GM10248 (cell line): ENCODE measurements at regions not wholly inside any gene's neighbourhood (a gene's known extent, or its start where the extent isn't known, plus 50 kb on each side); places are given as distances from the start of the nearest gene placed in this dataset.

ENCODE experiments used
- CTCF ChIA-PET: fragments of 300-600 bp; sonication (Branson Sonifier 250); formaldehyde crosslinking; extraction: SDS; loops from one replicate; lab custom pipeline; 2021; ENCODE audit warnings: antibody characterized with exemption; lab: Yijun Ruan, JAX
- POLR2A ChIA-PET: fragments of 350-650 bp; sonication (Branson Sonifier 250); formaldehyde crosslinking; extraction: SDS; loops from one replicate; lab custom pipeline; 2020; ENCODE audit warnings: antibody characterized with exemption; lab: Yijun Ruan, JAX
- DNase-seq: peaks from one replicate; pipeline ENCODE4 v3.0.0; 2012; ENCODE audit errors: extremely low spot score
- TF ChIP-seq, protein P1 (sequence below): IDR thresholded peaks from 2 replicates; pipeline ENCODE4 v1.5.1; 2012; ENCODE audit warnings: mild to moderate bottlenecking, low read depth; ENCODE audit errors: extremely low read depth, missing control alignments, control extremely low read depth

DNA sequence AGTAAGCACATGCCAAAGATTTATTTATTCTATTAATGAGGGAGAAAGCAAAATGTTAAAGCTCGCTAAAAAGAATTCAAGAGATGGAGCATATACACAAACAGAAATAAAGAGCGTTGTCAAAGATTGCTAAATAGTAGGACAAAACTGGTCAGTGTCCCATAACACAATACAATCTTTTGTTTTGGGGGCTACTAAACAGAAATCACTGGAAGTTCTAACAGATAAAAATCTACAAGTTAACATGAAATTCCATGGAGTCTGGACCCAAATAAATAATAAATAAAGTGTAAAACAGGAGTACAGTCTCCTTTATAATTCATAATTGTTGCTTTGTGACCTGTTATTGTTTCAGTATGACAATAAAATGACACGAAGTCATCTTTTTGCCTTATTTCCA is 115.2 kb upstream of the CNTNAP4 start:
- no peak for DNase-seq
- TF ChIP-seq, protein P1, sequence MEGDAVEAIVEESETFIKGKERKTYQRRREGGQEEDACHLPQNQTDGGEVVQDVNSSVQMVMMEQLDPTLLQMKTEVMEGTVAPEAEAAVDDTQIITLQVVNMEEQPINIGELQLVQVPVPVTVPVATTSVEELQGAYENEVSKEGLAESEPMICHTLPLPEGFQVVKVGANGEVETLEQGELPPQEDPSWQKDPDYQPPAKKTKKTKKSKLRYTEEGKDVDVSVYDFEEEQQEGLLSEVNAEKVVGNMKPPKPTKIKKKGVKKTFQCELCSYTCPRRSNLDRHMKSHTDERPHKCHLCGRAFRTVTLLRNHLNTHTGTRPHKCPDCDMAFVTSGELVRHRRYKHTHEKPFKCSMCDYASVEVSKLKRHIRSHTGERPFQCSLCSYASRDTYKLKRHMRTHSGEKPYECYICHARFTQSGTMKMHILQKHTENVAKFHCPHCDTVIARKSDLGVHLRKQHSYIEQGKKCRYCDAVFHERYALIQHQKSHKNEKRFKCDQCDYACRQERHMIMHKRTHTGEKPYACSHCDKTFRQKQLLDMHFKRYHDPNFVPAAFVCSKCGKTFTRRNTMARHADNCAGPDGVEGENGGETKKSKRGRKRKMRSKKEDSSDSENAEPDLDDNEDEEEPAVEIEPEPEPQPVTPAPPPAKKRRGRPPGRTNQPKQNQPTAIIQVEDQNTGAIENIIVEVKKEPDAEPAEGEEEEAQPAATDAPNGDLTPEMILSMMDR, result no peak
- CTCF ChIA-PET, result no interaction called here
- POLR2A ChIA-PET, result no interaction called here

DNA sequence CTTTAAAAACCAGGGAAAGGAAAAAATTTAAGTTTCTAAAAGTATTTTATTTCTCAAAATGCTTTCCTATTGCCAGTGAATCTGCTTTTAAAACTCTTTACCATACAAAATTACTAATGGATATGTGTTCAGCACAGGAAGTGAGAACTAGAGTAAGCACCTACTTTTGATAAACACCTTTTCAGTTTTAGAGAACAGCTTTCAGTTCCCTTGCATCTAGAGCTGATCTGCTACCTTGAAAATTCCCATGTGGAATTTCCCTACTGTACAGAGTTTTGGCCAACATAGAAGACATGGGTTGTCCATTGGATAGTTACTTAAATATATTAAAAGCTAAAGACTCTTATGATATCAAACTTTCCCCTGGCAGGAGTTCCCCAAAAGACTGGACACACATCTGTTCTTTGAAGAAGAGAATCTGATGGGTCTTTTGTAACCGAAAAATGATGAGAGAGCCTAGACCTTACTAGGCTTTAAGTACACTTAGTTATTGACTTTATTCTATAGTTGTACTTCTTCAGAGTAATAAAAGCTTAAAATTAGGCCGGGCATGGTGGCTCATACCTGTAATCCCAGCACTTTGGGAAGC is 112.1 kb upstream of the CNTNAP4 start:
- CTCF ChIA-PET, result interaction anchor here (1.4 kb wide), 1 partner anchor 7 kb away, joined by 4 read pairs; no protein-coding TSS in a partner anchor
- POLR2A ChIA-PET, result no interaction called here
- TF ChIP-seq, protein P1, result no peak
- no peak for DNase-seq

DNA sequence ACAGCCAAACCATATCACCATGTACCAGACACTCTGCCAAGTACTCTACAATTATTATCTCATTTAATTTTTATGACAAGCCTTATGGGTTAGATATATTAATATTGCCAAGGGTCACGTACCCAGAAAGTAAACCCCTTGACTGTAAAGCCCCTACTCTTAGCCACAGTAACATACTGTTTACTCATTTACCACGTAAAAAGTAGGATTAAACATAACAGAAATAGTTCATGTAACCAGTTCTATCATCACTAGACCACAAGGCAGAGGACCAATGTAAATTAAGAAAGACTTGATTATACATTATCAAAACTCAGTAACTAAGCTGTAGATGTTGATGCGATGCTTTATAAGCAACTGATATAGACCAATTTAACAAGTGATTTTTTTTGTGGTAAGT is 101.5 kb upstream of the CNTNAP4 start:
- CTCF ChIA-PET, result no interaction called here

DNA sequence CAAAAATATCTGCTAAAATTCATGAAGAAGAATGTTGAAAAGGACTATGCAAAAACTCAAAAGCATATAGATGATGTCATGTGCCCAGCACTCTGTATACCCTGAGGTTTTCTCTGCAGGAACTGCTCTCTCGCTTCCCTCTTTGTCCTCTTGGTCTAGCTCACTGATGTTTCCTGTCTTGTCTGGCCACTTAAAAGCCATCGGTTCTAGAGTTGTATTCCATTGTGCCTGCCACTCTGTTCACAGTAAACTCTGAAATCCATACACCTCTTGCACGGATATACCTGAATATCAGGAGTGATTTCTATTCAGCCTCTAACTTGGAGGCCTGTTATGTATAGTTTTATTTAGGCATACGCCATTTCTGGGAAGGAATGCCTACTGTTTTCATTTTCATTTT is 101.0 kb upstream of the CNTNAP4 start:
- peak; percentile 15 for DNase-seq
- TF ChIP-seq, protein P1, result no peak
- CTCF ChIA-PET, result no interaction called here
- POLR2A ChIA-PET, result no interaction called here

More for the DNA sequence above, 101.5 kb upstream of the CNTNAP4 start:
- POLR2A ChIA-PET, result no interaction called here
- DNase-seq, result no peak
- TF ChIP-seq, protein P1, result no peak

DNA sequence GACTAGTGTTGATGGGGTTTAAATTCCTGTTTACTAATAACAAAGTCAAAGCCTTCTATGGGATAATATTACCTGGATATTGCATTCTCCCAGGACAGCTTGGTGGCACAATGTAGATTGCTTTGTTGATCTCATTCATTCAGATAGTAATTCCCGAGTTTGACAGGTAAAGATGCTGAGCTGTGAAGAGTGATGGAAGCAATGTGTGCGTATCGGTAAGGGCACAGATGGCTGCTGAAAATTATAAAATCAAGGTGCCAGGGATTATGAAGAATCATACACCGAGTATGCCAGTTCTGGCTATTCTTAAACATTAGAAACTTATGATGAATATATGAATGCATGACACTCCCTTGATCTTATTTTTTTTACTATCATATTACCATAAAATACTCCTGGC is 100.6 kb upstream of the CNTNAP4 start:
- POLR2A ChIA-PET, result no interaction called here

DNA sequence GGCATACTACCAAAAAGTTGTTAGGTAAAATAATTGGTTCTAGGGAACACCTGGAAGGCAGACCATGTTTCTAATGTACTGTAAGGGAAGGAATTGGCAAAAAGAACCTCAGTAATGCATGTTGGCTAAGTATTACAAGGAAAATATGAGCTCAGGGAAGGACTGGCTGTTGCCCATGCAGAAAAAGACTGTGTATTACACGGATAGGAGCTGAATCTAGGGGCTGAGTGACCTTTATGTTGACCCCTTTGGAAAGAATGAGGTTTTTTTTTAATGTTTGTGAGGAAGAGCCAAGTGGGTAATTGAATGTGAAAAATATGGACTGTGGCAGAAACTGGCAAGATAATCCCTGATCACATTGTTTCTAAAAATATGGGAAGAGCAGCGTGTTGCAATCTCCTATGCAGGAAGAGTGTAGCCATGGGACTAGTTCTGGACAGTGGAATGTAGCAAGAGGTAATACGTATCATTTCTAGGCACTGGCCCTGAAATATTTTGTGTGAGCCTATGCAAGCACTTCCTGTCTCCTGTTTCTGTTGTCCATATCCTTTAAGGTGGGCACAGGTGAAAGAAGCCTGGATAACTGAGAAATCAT is 95.1 kb upstream of the CNTNAP4 start:
- ChIA-PET POLR2A (no interaction called here), CTCF (interaction anchor here (1.2 kb wide), 1 partner anchor 613 kb away, joined by 4 read pairs; no protein-coding TSS in a partner anchor)
- TF ChIP-seq, protein P1, result no peak
- DNase-seq, result no peak

More for the DNA sequence above, 100.6 kb upstream of the CNTNAP4 start:
- CTCF ChIA-PET, result interaction anchor here (1.6 kb wide), 1 partner anchor 13 kb away, joined by 3 read pairs; no protein-coding TSS in a partner anchor
- no peak for DNase-seq
- TF ChIP-seq, protein P1, result no peak
